A673 (cell line): ENCODE measurements at regions not wholly inside any gene's neighbourhood (a gene's known extent, or its start where the extent isn't known, plus 50 kb on each side); places are given as distances from the start of the nearest gene placed in this dataset.
"Not testable (repeated sequence)": the region's sequence is repeated elsewhere in the genome, so short reads cannot be mapped to it uniquely, and the experiment has no call there.

Source experiments
- BruUV-seq: library from RNA; stranded (reverse); fragments of 400-500 nt; replicated peaks from 2 replicates; lab custom pipeline; 2021; lab: Mats Ljungman, UMichigan
- CTCF ChIA-PET: fragments of 300-600 bp; sonication (Branson Sonifier 250); formaldehyde crosslinking; loops from one replicate; lab custom pipeline; 2022; ENCODE audit warnings: antibody characterized with exemption; lab: Charles Lee
- POLR2A ChIA-PET: fragments of 300-600 bp; sonication (Branson Sonifier 250); formaldehyde crosslinking; loops from one replicate; lab custom pipeline; 2022; ENCODE audit warnings: antibody characterized with exemption; ENCODE audit not compliant: low non-redundant PET; lab: Charles Lee
- DNase-seq: peaks from one replicate; pipeline ENCODE4 v3.0.0-alpha.2; 2015; ENCODE audit warnings: low spot score
- H3K27ac ChIP-seq: fragments of 200-600 bp; sonication (generic); 2 replicates; pipeline ENCODE4 v1.5.1; 2016; ENCODE audit warnings: mixed run types, low read depth, mild to moderate bottlenecking, mixed read lengths, antibody characterized with exemption, low read length; ENCODE audit not compliant: poor library complexity, severe bottlenecking
- H3K27me3 ChIP-seq: fragments of 200-600 bp; sonication (generic); replicated peaks from 2 replicates; pipeline ENCODE4 v1.6.1; 2017; ENCODE audit warnings: mixed run types, low read depth, mild to moderate bottlenecking, mixed read lengths, antibody characterized with exemption, low read length; ENCODE audit not compliant: insufficient read depth, poor library complexity
- H3K36me3 ChIP-seq: fragments of 200-600 bp; sonication (generic); 2 replicates; pipeline ENCODE4 v1.6.1; 2016; ENCODE audit warnings: mixed run types, mild to moderate bottlenecking, mixed read lengths, antibody characterized with exemption, low read length; ENCODE audit not compliant: insufficient read depth, poor library complexity, severe bottlenecking
- H3K4me1 ChIP-seq: fragments of 200-600 bp; sonication (generic); 2 replicates; pipeline ENCODE4 v1.6.1; 2017; ENCODE audit warnings: mixed run types, mild to moderate bottlenecking, mixed read lengths, antibody characterized with exemption, low read length; ENCODE audit not compliant: insufficient read depth, poor library complexity, severe bottlenecking
- H3K4me3 ChIP-seq: fragments of 200-600 bp; sonication (generic); 2 replicates; pipeline ENCODE4 v1.5.1; 2016; ENCODE audit warnings: low read depth, mixed run types, mild to moderate bottlenecking, mixed read lengths, low read length; ENCODE audit not compliant: poor library complexity, severe bottlenecking
- H3K9me3 ChIP-seq: fragments of 200-600 bp; sonication (generic); 2 replicates; pipeline ENCODE4 v1.6.1; 2016; ENCODE audit warnings: mixed run types, low read depth, mild to moderate bottlenecking, mixed read lengths, antibody characterized with exemption, low read length; ENCODE audit not compliant: poor library complexity, severe bottlenecking
- CTCF ChIP-seq: fragments of 300-800, 200-600 bp; sonication (generic); conservative IDR thresholded peaks from 2 replicates; pipeline ENCODE4 v1.5.1; 2017; ENCODE audit warnings: low read depth, mild to moderate bottlenecking, antibody characterized with exemption, low read length, moderate library complexity, mixed read lengths
- EZH2 ChIP-seq: fragments of 200-600 bp; sonication (generic); IDR thresholded peaks from 2 replicates; pipeline ENCODE4 v1.6.1; 2017; ENCODE audit warnings: borderline replicate concordance, low read depth, mild to moderate bottlenecking, mixed read lengths, antibody characterized with exemption, low read length; ENCODE audit not compliant: poor library complexity, severe bottlenecking
- intact Hi-C: fragments of 100-400 bp; cut with micrococcal nuclease; formaldehyde crosslinking; loops from one replicate; pipeline ENCODE4 v1.10.0; 2022; ENCODE audit not compliant: unreplicated experiment

GRCh38 chr2:89763254-89763580 lies 1071.7 kb downstream of the RPIA start:
- Histone ChIP-seq H3K4me3 (no peak overlapping the region), H3K36me3 (no peaks in the 10 kb centered on the region), H3K4me1 (no peaks in the 10 kb centered on the region), H3K27ac (no peak overlapping the region), H3K9me3 (peaks cover 9% of the 10 kb centered on the region), H3K27me3 (peaks cover 13% of the 10 kb centered on the region)
- no TSS peak for BruUV-seq
- TF ChIP-seq EZH2 = no peak
- peak; percentile 32; the same call in 1 of the 2 replicates for TF ChIP-seq CTCF
- peak; percentile 15 for DNase-seq
- intact Hi-C loops = no loop called here
- CTCF ChIA-PET = no interaction called here
- POLR2A ChIA-PET = no interaction called here

- no peaks in the 10 kb centered on the region for H3K4me1 ChIP-seq
- CTCF ChIA-PET = no interaction called here
- H3K9me3 ChIP-seq = peaks cover 9% of the 10 kb centered on the region
- BruUV-seq = no TSS peak
- no peak overlapping the region for H3K4me3 ChIP-seq
- intact Hi-C loops = no loop called here
- POLR2A ChIA-PET = no interaction called here
- no peak for DNase-seq
- TF ChIP-seq CTCF (no peak), EZH2 (no peak)
- H3K36me3 ChIP-seq = no peaks in the 10 kb centered on the region
- peaks cover 20% of the 10 kb centered on the region for H3K27me3 ChIP-seq
- H3K27ac ChIP-seq = no peak overlapping the region
Observed at GRCh38 chr2:89763581-89764485, 1072.4 kb downstream of the RPIA start.

GRCh38 chr2:89764571-89765360 lies 1073.3 kb downstream of the RPIA start:
- H3K4me1 ChIP-seq, H3K4me3 ChIP-seq, CTCF ChIA-PET, BruUV-seq, POLR2A ChIA-PET, DNase-seq, H3K36me3 ChIP-seq, H3K9me3 ChIP-seq, H3K27ac ChIP-seq, intact Hi-C loops: not testable (repeated sequence)
- peaks cover 24% of the 10 kb centered on the region for H3K27me3 ChIP-seq

GRCh38 chr2:89765361-89765718 lies 1073.9 kb downstream of the RPIA start:
- intact Hi-C loops, DNase-seq, BruUV-seq, H3K4me3 ChIP-seq, H3K4me1 ChIP-seq, H3K27ac ChIP-seq, H3K36me3 ChIP-seq, H3K9me3 ChIP-seq, CTCF ChIA-PET, POLR2A ChIA-PET: not testable (repeated sequence)
- H3K27me3 ChIP-seq = peaks cover 24% of the 10 kb centered on the region

GRCh38 chr2:89766141-89766990 lies 1074.9 kb downstream of the RPIA start:
- H3K36me3 ChIP-seq, BruUV-seq, DNase-seq, intact Hi-C loops, H3K9me3 ChIP-seq, H3K4me3 ChIP-seq, H3K4me1 ChIP-seq, H3K27ac ChIP-seq, POLR2A ChIA-PET, CTCF ChIA-PET: not testable (repeated sequence)
- H3K27me3 ChIP-seq = peaks cover 24% of the 10 kb centered on the region
